Glomerular visceral epithelial cell (primary cell): ENCODE measurements at regions not wholly inside any gene's neighbourhood (a gene's known extent, or its start where the extent isn't known, plus 50 kb on each side); places are given as distances from the start of the nearest gene placed in this dataset.

Experiments
- DNase-seq: peaks from one replicate; pipeline ENCODE4 v3.0.0-alpha.2; 2016; ENCODE audit errors: extremely low spot score

DNA sequence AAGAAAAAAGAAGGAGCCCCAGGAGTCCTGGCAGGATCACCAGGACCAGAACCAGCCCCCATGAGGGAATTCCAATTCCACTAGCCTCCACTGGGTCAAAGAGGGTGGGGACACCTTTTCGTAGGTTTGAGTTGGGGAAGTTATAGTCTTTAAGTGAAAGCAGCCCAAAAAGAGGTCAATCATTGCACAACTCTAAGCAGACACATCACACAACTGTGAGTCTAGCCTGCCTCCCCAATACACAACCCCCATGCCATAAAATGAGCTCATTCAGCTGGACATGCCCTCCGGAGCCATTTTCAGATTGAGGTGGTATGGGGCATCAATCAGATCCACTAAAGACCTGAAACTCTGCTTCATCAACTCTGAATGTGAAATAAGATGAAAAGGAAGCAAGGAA, 179.9 kb downstream of the NPHP4 start:
- DNase-seq, result no peak

DNA sequence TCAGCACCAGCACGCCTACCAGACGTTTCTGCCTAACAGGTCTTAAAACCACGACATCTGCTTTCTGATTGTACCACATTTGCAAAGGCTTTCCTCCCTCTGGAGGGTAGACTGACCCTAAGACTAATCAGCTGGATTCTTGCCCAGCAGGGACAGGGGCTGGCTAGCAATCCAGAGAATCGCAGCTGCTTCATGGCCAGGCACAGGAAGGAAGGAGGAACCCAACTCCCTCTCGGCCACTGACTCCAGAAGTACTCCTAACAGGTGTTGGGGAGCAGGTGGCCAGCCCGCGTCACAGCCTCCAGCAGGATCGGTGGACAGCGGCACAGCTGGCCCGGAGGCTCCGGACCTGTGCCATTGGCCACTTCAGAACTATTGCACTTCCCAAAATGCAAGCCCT, 180.8 kb downstream of the NPHP4 start:
- DNase-seq, result no peak

DNA sequence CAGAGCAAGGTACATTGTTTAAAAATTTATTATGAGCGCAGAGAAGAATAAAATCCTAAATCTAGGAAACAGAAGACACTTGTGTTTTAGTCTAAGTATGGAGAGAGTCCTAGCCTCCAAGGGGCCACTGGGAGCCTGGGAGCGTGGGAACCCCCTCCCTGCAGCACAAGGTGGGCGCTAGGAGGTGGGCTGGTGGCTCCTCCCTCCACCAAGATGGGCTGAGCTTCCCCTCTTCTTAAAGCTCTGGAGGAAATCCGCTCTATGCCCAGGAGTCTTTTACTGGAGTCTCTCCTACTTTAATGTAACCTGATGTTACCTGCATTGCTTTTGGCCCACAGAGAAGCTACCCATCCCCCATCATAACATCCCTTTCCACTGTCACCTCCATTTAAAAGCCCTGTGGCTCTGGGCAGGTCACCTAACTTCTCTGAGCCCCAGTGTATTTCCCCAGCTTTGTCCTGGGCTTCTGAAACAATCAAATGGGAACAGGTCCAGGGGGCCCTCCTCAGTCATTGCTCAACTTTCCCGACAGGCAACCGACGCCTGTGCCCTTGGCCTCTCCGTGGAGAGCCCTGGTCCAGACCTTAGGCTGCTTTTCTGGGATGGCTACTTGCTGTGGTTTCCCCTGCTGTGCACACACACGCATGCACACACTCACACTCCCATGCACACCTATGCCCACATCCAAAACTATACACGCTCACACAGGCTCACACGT, 181.5 kb downstream of the NPHP4 start:
- no peak for DNase-seq

DNA sequence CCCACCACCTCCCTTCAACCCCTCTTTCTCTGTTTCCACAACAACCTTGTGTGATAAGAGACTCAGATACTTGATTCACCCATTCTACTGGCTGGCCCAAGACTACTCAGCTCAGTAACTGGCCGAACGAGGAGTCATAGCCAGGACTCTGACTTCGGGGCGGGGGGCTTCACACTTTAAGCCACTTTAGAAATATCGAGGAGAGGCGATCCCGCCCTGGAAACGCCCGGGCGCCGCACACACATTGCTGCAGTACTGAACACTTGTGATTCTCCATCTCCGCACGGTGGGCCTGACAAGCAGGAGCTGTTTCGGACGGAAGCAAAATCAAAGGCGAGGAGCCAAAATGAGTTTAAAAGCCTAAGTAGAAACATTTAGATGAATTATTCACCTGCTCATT, 182.1 kb downstream of the NPHP4 start:
- DNase-seq, result no peak

DNA sequence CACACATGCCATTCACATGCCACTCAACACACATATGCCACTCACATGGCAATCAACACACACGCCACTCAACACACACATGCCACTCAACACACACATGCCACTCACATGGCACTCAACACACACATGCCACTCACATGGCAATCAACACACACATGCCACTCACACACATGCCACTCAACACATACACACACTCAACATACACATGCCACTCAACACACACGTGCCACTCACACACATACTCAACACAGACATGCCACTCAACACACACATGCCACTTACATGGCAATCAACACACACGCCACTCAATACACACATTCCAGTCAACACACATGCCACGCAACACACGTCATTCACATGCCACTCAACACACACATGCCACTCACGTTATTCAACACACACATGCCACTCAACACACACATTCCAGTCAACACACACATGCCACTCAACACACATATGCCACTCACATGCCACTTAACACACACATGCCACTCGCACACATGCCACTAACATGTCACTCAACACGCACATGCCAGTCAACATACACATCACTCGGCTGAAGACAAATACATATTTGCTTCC, 182.9 kb downstream of the NPHP4 start:
- no peak for DNase-seq

DNA sequence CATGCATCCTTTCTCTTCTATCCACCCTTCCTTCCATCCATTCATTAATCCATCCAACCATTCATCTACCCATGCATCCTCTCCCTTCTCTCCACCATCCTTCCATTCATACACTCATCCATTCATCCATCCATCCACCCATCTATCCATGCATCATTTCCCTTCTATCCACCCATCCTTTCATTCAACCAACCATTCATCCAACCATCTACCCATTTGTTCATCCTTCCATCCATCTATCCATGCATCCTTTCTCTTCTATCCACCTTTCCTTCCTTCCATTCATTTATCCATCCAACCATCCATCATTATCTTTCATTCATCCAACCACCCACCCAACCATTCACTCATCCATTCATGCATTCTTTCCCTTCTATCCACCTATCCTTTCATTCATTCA, 188.4 kb downstream of the NPHP4 start:
- DNase-seq, result no peak

DNA sequence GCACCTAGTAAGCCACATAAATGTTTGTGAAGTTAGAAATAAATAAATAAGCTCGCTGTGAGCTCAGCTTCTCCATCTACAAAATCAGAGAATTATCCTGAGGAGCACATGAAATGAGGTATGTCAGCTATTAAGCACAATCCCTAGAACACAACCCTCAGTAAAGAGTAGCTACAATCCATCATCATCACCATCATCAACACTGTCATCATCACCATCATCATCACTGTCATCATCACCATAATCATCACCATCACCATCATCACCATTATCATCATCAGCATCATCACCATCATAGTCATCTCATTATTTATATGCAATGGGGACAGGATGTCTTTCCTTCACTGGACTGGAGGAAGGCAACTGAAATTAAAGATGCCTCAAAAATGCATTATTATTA, 189.6 kb downstream of the NPHP4 start:
- DNase-seq, result no peak

DNA sequence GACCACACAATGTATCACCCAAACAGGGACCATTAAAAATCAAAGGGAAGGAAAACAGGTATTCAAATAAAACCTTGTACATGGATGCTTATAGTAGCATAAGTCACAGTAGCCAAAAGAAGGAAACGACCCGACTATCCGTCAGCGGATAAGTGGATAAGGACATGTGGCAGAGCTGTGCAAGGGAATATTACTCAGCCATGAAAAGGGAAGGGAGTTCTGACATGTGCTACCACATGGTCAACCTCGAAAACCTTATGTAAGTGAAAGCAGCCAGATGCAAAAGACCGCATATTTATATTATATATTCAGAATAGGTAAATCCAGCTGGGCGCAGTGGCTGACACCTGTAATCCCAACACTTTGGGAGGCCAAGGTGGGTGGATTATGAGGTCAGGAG, 193.3 kb downstream of the NPHP4 start:
- DNase-seq, result no peak

DNA sequence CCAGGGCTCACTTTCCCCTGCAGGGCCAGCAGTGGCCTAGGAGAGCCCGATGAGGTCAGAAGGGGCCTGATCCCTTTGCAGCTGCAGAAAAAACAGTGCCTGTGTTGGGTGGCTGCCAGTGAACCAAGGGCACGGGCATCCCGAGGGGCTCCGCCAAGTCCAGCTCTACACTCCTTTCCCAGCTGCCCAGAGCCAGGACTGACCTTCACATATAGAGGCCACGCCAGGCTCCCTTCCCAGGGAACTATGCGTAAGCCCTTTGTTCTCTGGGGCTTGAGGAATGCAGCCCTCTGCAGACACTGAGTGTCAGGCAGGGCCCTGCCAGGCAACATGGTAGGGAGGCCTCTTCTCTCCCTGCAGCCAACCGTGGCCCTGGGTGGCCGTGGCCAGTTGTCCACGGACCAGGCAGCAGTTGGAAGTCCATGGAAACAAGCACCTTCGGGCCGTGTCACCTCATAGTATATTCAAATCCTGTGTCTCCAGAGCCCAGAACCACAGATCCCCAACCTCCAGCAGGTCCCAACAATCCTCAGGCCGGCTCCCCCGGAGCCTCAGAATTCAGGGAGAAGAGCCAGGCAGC, 194.0 kb downstream of the NPHP4 start:
- DNase-seq, result no peak

DNA sequence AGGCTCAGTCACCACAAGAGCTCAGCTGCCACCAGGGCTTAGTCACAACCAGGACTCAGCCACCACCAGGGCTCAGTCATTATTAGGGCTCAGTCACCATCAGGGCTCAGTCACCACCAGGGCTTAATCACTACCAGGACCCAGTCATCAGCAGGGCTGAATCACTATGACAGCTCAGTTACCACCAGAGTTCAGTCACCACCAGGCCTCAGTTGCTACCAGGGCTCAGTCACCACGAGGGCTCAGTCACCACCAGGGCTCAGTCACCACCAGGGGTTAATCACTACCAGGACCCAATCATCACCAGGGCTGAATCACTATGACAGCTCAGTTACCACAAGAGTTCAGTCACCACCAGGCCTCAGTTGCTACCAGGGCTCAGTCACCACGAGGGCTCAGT, 196.2 kb downstream of the NPHP4 start:
- no peak for DNase-seq

DNA sequence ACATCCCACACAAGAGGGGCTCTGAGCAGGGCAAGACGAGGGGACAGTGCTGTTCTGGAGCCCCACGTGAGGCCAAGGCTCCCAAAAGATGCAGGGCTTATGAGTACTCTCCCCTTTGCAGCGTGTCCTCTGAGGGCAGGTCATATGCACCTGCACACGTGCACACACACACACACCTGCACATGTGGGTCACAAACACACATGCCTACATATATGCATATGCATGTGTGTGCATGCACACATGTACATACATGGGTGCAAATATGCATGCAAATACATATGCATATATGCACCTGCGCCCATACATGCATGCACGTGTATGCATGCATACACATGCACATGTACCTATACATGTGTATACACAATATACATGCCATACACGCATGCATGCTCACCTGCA, 197.9 kb downstream of the NPHP4 start:
- no peak for DNase-seq

DNA sequence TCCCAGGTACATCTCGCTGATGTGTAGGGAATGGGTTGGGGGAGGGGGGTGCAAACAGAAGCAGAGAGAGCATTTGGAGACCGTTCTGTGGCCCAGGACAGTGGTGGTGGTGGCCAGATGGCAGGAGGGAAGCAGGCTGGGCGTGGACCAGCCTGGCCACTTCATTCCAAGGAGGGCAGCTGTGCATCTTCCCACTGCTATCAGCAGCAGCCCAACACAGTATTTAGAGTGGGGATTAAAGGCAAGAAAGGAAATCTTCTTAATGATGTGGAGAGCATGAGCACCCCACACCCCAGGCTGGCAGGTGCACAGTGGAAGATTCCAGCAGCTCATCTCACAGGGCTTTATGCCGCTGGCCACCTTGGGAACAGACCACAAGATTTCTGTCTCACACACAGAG, 198.7 kb downstream of the NPHP4 start:
- no peak for DNase-seq

DNA sequence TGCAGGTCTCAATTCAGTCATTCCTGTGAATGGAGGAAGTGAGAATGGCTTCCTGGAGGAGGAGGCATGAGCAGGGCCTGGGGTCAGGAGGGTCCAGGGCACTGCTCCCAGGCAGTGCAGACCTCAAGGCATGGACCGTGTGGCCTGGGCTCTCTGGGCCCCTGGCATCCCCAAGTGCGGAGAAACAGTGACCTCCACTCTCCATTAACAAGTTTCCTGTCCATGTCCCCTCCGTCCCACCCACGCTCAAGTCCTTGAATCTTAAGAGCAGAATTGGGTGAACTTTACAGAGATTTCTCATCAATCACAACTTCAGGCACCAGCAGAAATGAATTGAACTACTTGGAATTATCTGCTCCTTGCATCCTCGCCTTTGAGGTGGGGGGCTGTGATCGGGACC, 211.1 kb downstream of the NPHP4 start:
- no peak for DNase-seq

DNA sequence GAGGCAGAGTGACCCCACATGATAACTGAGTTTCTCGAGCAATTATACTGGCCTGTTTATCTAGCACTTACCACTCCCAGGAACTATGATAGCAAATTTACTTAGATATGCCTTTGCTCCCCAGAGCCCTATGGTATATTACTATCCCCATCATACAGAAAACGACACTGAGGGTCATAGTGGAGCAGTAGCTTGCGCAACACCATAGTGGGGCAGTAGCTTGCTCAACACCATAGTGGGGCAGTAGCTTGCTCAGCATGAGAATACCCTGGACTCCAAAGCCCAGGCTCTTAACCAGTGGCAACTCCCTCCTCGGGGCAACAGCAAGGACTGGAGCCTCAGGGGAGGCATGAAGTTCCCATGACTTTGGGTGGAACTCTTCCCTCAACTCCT, 211.9 kb downstream of the NPHP4 start:
- DNase-seq, result no peak

DNA sequence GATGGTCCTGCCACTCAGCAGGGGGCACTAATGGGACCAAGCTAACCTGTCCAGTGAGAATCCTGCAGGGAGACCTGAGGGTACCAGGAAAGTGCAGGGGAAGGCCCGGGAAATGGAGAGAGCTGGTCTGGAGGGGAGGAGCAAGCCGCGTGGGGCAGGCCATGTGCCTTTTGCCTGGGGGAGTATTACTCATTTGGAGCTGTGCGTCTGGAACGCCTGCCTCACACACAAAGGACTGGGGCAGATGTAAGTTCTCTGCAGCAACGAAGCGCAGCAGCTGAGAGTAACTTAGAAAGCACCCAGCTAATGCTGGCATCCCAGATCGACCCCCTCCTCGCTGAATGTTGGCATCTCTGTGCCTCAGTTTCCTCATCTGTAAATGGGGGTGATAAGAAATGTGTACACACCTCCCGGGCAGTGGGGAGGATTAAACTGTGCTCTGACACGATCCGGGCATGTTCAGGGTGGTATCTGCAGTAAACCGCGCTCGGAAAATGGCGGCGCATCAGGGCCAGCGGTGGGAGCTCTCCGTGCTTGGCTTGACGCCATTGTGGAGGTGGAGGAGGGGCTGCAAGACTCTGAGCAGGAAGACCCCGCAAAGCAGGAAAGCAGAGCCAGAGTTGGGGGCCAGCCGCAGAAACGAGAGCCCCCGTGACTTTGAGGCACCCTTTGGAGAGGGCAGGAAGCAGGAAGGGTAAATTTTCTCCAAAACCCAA, 212.5 kb downstream of the NPHP4 start:
- no peak for DNase-seq

DNA sequence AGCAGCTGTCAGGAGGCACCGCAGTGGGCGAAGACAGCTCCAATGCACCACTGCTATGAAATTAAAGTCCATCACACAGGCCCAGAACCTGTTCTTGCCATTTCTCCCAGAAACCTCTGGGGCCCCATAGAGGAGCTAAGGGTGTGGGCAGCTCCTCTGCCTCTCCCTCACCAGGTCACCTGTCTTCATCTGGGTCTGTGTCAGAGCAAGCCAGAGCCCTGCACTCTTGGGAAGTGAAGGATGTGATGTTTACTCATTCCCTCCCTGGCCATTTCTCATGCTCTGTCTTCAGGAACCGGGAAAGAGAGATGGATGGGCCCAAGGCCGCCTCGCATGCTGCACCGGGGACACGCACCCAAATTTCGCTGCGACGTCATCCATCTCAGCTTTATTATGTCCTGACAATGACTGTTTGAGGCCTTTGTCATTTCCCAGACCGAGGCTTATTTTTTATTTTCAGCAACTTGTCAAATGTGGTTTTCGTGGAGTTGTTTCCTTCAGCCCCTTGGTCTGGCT, 216.1 kb downstream of the NPHP4 start:
- DNase-seq, result no peak

DNA sequence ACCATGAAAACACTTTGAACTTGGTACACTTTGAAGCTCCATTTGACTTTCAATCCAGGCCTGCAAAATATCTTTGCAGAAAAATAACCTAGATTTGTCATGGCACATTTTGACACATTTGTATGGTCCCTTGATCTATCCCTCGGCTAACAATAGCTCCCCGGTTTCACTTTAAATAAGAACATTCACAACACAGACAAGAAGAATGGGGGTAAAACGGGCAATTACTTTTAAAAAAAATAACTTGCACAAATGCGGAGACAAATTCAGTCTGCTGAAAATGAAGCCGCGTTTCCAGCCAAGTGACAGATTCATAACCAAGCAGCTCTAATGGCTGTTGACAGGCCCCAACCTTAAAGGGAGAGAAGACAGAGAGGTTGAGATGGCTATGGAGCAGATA, 218.2 kb downstream of the NPHP4 start:
- DNase-seq, result no peak

DNA sequence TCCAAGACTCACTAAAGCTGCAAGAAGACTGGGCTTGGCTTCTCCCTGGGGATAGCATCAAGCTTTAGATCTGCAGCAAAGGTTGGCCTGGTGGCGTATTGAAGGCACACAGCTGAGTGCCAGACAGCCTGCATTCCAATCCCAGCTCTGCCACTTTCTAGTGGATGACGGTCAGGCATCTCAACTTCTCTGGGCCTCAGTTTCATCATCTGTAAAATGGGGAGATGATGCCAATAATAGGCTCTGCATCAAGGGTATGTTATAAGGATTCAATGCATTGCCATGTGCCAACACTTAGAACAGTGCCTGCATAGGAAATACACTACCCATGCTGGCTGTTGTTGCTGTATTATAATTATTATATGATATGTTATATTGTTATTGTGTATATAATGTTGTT, 220.4 kb downstream of the NPHP4 start:
- DNase-seq, result no peak

DNA sequence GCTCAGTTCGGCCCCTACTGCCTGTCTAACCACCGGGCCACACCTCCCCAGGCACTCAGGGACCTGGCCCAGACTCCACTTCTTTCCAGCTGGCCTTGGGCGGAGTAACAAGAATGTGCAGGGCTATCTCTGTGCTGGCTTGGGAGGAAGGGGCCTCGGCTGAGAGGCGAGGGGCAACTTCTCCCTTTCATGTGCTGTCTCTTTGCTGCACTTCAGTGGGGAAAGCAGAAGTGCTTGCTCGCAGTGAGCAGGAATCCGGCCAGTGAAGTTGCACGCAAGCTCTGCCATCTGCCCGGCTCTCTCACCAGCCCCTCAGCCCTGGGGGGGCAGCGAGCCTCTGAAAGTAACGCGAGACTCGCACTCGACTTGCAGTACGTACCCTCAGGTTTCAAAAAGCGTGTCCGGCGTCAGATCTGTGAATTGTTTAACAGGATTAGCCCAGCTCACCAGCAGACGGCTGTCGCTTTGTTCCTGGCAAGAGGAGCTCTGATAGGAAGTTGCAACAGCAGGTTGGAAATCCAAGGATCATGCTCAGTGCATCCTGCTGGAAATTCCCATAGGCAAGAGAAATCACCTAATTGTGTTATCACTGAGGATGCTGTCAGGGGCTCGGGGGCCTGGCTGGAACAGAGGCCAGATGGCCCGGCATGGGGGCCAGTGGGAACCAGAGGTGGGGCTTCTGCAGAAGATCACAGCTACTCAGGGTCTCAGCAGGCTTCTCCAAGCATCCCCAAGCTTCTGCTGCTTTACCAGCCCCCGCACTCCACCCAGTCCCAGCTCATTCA, 221.1 kb downstream of the NPHP4 start:
- DNase-seq, result no peak

DNA sequence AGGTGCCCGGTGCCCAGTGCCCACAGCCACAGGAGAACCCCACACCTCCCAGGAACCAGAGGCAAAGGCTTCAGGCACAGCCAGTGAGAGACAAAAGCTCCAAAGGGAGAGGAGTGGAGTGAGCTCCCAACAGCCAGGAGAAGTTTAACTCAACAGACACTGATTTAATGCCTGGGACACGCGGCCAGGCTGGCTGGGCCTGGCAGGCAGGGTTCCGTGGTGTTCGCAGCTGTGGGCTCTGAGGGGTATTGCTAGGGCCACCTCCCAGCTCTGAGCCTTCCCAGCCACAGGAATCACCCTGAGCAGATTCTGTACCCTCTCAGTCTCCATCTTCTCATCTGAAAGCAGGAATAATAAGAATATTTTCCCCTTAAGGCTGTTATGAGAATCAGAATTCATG, 222.5 kb downstream of the NPHP4 start:
- no peak for DNase-seq

DNA sequence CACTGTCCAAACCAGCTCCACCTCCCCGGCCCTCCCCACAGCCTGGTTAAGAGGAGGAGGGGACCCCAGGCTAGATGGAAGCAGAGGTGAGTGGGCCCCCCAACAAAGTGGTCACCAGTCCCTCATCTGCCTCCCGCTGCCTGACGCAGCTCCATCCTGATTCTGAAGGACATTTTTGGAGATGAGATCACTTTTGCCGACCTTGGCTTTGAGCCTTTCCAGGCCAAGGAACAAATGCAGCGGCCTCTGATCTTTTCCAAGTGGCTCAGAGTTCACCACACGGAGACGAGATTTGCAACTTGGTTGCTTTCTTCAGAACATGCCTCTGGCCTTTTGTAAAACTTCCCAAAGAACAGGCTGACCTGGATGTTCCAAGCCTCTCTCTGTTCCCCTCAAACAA, 223.1 kb downstream of the NPHP4 start:
- DNase-seq, result no peak

DNA sequence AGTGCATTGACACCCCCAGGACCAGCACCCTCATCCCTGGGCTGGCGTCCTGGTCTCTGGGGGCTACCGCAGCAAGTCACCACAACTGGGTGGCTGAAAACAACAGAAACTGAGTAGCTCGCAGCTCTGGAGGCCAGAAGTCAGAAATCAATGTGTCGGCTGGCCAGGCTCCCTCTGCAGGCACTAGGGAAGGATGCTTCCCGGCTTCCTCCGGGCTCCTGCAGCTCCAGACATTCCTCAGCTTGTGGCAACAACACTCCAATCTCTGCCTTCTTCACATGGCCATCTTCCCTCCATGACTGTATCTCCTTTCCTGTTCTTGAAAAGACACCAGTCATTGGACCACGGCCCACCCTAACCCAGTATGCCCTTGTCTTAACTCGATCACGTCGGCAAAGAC, 224.2 kb downstream of the NPHP4 start:
- no peak for DNase-seq
